ENCODE measurements at regions not wholly inside any gene's neighbourhood (a gene's known extent, or its start where the extent isn't known, plus 50 kb on each side); places are given as distances from the start of the nearest gene placed in this dataset.

GRCh38 chr16:87007907-87008306 lies 309.3 kb downstream of the C16orf95 start:
- H3K36me3 ChIP-seq: no peaks in the 10 kb centered on the region
- no peaks in the 10 kb centered on the region for H3K9me3 ChIP-seq
- no peaks in the 10 kb centered on the region for H3K4me1 ChIP-seq (ENCODE audit: insufficient read depth)
- 91 to 94% (median 93%) methylated on average over 10 of the region's 10 CpGs for WGBS, 3 donors
- no peaks in the 10 kb centered on the region for H3K27me3 ChIP-seq
- no peak overlapping the region for H3K4me3 ChIP-seq
- DNase-seq: no peak
- no peak for TF ChIP-seq CTCF (IDR thresholded peaks at IDR 0.05)
- TF ChIP-seq POLR2A (IDR thresholded peaks at IDR 0.05): no peak
- no peak for TF ChIP-seq EP300 (IDR thresholded peaks at IDR 0.05)
- no peak overlapping the region for H3K27ac ChIP-seq
- intact Hi-C loops (cut with DNase I): no loop called here

GRCh38 chr16:87008664-87009063 lies 308.5 kb downstream of the C16orf95 start:
- H3K27ac ChIP-seq: no peak overlapping the region
- H3K9me3 ChIP-seq: no peaks in the 10 kb centered on the region
- no peaks in the 10 kb centered on the region for H3K4me1 ChIP-seq (ENCODE audit: insufficient read depth)
- H3K4me3 ChIP-seq: no peak overlapping the region
- H3K27me3 ChIP-seq: no peaks in the 10 kb centered on the region
- no peaks in the 10 kb centered on the region for H3K36me3 ChIP-seq
- no peak for DNase-seq
- intact Hi-C loops (cut with DNase I): no loop called here
- TF ChIP-seq POLR2A (IDR thresholded peaks at IDR 0.05): no peak
- no peak for TF ChIP-seq CTCF (IDR thresholded peaks at IDR 0.05)
- no peak for TF ChIP-seq EP300 (IDR thresholded peaks at IDR 0.05)
- 93 to 96% (median 95%) methylated on average over 5 of the region's 5 CpGs for WGBS, 3 donors

GRCh38 chr16:87012954-87013938 lies 303.9 kb downstream of the C16orf95 start:
- TF ChIP-seq POLR2A (IDR thresholded peaks at IDR 0.05) (no peak), CTCF (IDR thresholded peaks at IDR 0.05) (no peak), EP300 (IDR thresholded peaks at IDR 0.05) (no peak)

GRCh38 chr16:87014112-87014511 lies 303.1 kb downstream of the C16orf95 start:
- intact Hi-C loops (cut with DNase I): no loop called here
- H3K4me3 ChIP-seq: no peak overlapping the region
- no peak for DNase-seq
- H3K36me3 ChIP-seq: no peaks in the 10 kb centered on the region
- 98 to 100% (median 99%) methylated on average over 1 of the region's 1 CpG for WGBS, 3 donors
- no peaks in the 10 kb centered on the region for H3K27me3 ChIP-seq
- no peak overlapping the region for H3K27ac ChIP-seq
- no peaks in the 10 kb centered on the region for H3K4me1 ChIP-seq (ENCODE audit: insufficient read depth)
- TF ChIP-seq CTCF (IDR thresholded peaks at IDR 0.05) (no peak), POLR2A (IDR thresholded peaks at IDR 0.05) (no peak), EP300 (IDR thresholded peaks at IDR 0.05) (no peak)
- H3K9me3 ChIP-seq: no peaks in the 10 kb centered on the region

More at GRCh38 chr16:87012954-87013938, 303.9 kb downstream of the C16orf95 start:
- Histone ChIP-seq H3K27ac (no peak overlapping the region), H3K27me3 (no peaks in the 10 kb centered on the region), H3K4me3 (no peak overlapping the region), H3K4me1 (ENCODE audit: insufficient read depth) (no peaks in the 10 kb centered on the region), H3K9me3 (no peaks in the 10 kb centered on the region), H3K36me3 (no peaks in the 10 kb centered on the region)
- WGBS, 3 donors: 28 to 39% (median 32%) methylated on average over 34 to 37 of the region's 37 CpGs
- intact Hi-C loops (cut with DNase I): no loop called here
- peak in 2 of 5 donors; percentile 28 to 45 for DNase-seq

Measured in ovary (tissue), 7 donors.